Neutrophil (primary cell): ENCODE measurements at regions not wholly inside any gene's neighbourhood (a gene's known extent, or its start where the extent isn't known, plus 50 kb on each side); places are given as distances from the start of the nearest gene placed in this dataset.

Source experiments
- H3K27ac ChIP-seq: fragments of 200-600 bp; sonication (generic); 2 replicates; pipeline ENCODE4 v1.5.1; 2016; ENCODE audit warnings: mild to moderate bottlenecking, moderate library complexity
- H3K27me3 ChIP-seq: fragments of 200-600 bp; sonication (generic); 2 replicates; pipeline ENCODE4 v1.6.0; 2016; ENCODE audit warnings: mild to moderate bottlenecking
- H3K36me3 ChIP-seq: fragments of 200-600 bp; sonication (generic); 2 replicates; pipeline ENCODE4 v1.5.1; 2017
- H3K4me1 ChIP-seq, 2 experiments: fragments of 200-600 bp in 1 of 2; sonication (generic) in 1 of 2; 1 replicate in 1 of 2; 2 replicates in 1 of 2; pipeline versions ENCODE4 v1.5.1 to v1.6.1; 2013 to 2016; ENCODE audit warnings: low read depth in 1 of 2, low read length in 1 of 2, mild to moderate bottlenecking in 1 of 2, moderate library complexity in 1 of 2; ENCODE audit not compliant: control insufficient read depth in 1 of 2, insufficient read depth in 1 of 2
- H3K4me3 ChIP-seq, 2 experiments: fragments of 200-600 bp in 1 of 2; sonication (generic) in 1 of 2; 1 replicate in 1 of 2; 2 replicates in 1 of 2; pipeline ENCODE4 v1.5.1; 2013 to 2016; ENCODE audit warnings: low read depth in 1 of 2, low read length in 1 of 2, mild to moderate bottlenecking in 1 of 2, moderate library complexity in 1 of 2
- H3K9me3 ChIP-seq: fragments of 200-600 bp; sonication (generic); 2 replicates; pipeline ENCODE4 v1.5.1; 2016
- CTCF ChIP-seq: fragments of 200-600 bp; sonication (generic); IDR thresholded peaks from 2 replicates; pipeline ENCODE4 v1.5.1; 2016; ENCODE audit warnings: antibody characterized with exemption

GRCh38 chr14:34931206-34931605 is 51.6 kb upstream of the SRP54 start:
- Histone ChIP-seq H3K4me1 (peaks cover 37 to 41% of the 10 kb centered on the region in 2 experiments), H3K36me3 (no peaks in the 10 kb centered on the region), H3K9me3 (no peaks in the 10 kb centered on the region), H3K4me3 (peak overlapping the region; percentile 13 to 16), H3K27me3 (no peaks in the 10 kb centered on the region), H3K27ac (peak overlapping the region; percentile 91)
- no peak for TF ChIP-seq CTCF

DNA sequence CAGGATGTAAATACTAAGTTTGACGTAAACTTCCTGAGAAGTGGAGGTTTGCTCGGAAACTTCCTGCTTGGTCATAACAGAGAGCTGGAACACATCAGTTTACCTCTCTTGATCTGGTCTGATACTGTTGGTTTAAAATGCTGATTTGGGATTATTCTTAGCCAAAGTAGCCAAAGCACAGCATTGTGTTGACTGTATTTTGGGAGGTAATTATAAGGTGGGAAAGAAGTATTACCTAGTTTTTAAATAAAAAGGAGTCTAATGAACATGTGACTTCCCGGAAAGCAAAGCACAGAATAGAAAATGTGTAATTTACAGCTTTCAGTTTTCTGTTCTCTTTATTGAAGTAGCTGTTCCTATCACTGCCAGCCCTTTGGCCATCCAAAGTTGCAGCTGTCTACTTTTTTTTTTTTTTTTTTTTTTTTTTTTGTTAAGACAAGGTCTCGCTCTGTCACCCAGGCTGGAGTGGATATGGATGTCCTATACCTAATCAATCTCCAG is 52.2 kb upstream of the SRP54 start:
- H3K4me3 ChIP-seq = peak overlapping the region; percentile 13 to 16

GRCh38 chr14:34926552-34926951 is 51.4 kb upstream of the BAZ1A start:
- Histone ChIP-seq H3K27me3 (no peaks in the 10 kb centered on the region), H3K4me3 (no peak overlapping the region), H3K9me3 (no peaks in the 10 kb centered on the region), H3K27ac (no peak overlapping the region), H3K4me1 (peaks cover 17 to 25% of the 10 kb centered on the region in 2 experiments), H3K36me3 (no peaks in the 10 kb centered on the region)
- TF ChIP-seq CTCF = no peak

More for the DNA sequence above, 52.2 kb upstream of the SRP54 start:
- Histone ChIP-seq H3K27me3 (no peaks in the 10 kb centered on the region), H3K4me1 (peaks cover 35 to 37% of the 10 kb centered on the region in 2 experiments), H3K9me3 (no peaks in the 10 kb centered on the region), H3K36me3 (no peaks in the 10 kb centered on the region), H3K27ac (peak overlapping the region; percentile 91)
- TF ChIP-seq CTCF = no peak
